Esophagus squamous epithelium (tissue), 4 donors: ENCODE measurements at regions not wholly inside any gene's neighbourhood (a gene's known extent, or its start where the extent isn't known, plus 50 kb on each side); places are given as distances from the start of the nearest gene placed in this dataset.

Source experiments
- CTCF ChIP-seq, 6 experiments: fragments of 450-650 bp in 4 of 6; fragments of 200-600 bp in 2 of 6; sonication (generic) in 2 of 6; IDR thresholded peaks; one replicate each; pipeline ENCODE4 v1.5.1; 2016 to 2019; ENCODE audit warnings: antibody characterized with exemption in 6 of 6, mild to moderate bottlenecking in 4 of 6, moderate library complexity in 4 of 6
- POLR2A ChIP-seq, 4 donors: fragments of 450-650 bp; IDR thresholded peaks; one replicate each; pipeline ENCODE4 v1.6.1; 2017; ENCODE audit warnings: antibody characterized with exemption in 4 of 4, mild to moderate bottlenecking in 4 of 4, moderate library complexity in 3 of 4

GRCh38 chr1:183723571-183723970, 70.5 kb upstream of the APOBEC4 start:
- TF ChIP-seq CTCF (IDR thresholded peaks at IDR 0.05) (no peak), POLR2A (IDR thresholded peaks at IDR 0.05) (no peak)
